ENCODE measurements at regions not wholly inside any gene's neighbourhood (a gene's known extent, or its start where the extent isn't known, plus 50 kb on each side); places are given as distances from the start of the nearest gene placed in this dataset.

DNA sequence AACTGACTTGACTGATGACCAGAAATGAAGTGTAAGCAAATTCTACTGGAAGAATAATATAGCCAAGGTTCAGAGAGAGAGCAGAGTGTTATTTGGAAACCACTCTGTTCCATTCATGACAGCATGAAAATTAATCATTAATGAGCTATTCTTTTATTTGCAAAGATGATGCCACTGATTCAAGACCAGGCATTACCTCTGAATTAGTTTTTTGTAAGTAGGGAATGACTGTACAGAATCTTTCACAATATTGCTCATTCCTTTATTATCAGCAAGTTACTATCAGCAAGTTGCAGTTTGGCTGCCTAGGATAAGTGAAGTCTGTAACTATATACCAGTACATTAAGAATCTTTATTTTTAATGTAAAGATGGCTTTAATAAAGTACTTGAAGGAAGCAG lies 75.1 kb upstream of the RGMB start:
- no peak for DNase-seq (ENCODE audit: extremely low spot score)
- H3K27ac ChIP-seq (replicated peaks in 1 of 4) = no peak overlapping the region
- no peaks in the 10 kb centered on the region for H3K36me3 ChIP-seq
- intact Hi-C loops (cut with DNase I) = no loop called here
- TF ChIP-seq POLR2A (IDR thresholded peaks at IDR 0.05; ENCODE audit: low read depth) (no peak), POLR2AphosphoS5 (IDR thresholded peaks at IDR 0.05) (no peak), EP300 (IDR thresholded peaks at IDR 0.05) (no peak)
- TF ChIP-seq, protein P1, sequence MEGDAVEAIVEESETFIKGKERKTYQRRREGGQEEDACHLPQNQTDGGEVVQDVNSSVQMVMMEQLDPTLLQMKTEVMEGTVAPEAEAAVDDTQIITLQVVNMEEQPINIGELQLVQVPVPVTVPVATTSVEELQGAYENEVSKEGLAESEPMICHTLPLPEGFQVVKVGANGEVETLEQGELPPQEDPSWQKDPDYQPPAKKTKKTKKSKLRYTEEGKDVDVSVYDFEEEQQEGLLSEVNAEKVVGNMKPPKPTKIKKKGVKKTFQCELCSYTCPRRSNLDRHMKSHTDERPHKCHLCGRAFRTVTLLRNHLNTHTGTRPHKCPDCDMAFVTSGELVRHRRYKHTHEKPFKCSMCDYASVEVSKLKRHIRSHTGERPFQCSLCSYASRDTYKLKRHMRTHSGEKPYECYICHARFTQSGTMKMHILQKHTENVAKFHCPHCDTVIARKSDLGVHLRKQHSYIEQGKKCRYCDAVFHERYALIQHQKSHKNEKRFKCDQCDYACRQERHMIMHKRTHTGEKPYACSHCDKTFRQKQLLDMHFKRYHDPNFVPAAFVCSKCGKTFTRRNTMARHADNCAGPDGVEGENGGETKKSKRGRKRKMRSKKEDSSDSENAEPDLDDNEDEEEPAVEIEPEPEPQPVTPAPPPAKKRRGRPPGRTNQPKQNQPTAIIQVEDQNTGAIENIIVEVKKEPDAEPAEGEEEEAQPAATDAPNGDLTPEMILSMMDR (IDR thresholded peaks at IDR 0.05) = no peak
- no peaks in the 10 kb centered on the region for H3K27me3 ChIP-seq
- H3K4me1 ChIP-seq = peaks cover 0 to 3% (median 0%) of the 10 kb centered on the region in 4 donors
- no peak overlapping the region for H3K4me3 ChIP-seq
- H3K9me3 ChIP-seq = peaks cover 0 to 18% (median 3%) of the 10 kb centered on the region in 4 donors

DNA sequence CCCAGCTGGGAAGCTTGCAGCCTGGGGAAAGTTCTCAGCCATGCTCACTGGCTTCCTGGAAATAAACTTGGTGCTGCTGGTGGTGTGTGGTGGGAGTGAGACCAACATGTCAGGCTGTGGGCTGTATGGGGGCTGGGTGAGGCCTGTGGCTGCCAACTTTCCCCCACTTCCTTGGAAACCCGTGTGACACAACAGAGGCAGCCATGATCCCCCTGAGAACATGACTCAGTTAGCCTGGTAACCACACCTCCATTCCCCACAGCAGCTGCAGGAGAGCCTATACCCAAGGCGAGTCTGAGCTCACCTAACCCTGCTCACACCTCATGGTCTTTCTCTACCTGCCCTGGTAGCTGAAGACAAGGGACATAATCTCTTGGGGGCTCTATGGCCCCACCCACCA lies 72.7 kb upstream of the RGMB start:
- H3K27me3 ChIP-seq = no peaks in the 10 kb centered on the region

GRCh38 chr5:98705841-98706240 lies 67.6 kb upstream of the RGMB start:
- no peaks in the 10 kb centered on the region for H3K36me3 ChIP-seq
- H3K27me3 ChIP-seq = no peaks in the 10 kb centered on the region
- H3K27ac ChIP-seq (replicated peaks in 1 of 4) = no peak overlapping the region
- H3K9me3 ChIP-seq = peaks cover 0 to 12% (median 3%) of the 10 kb centered on the region in 4 donors
- H3K4me3 ChIP-seq = no peak overlapping the region
- TF ChIP-seq EP300 (IDR thresholded peaks at IDR 0.05) = no peak
- no peak for TF ChIP-seq POLR2AphosphoS5 (IDR thresholded peaks at IDR 0.05)
- TF ChIP-seq, protein P1 (IDR thresholded peaks at IDR 0.05) = no peak
- no peak for TF ChIP-seq POLR2A (IDR thresholded peaks at IDR 0.05; ENCODE audit: low read depth)
- intact Hi-C loops (cut with DNase I) = no loop called here
- WGBS = 84% methylated on average over 2 of the region's 2 CpGs
- no peak for DNase-seq (ENCODE audit: extremely low spot score)
- H3K4me1 ChIP-seq = no peaks in the 10 kb centered on the region

More for the DNA sequence above, 72.7 kb upstream of the RGMB start:
- peaks cover 0 to 3% (median 0%) of the 10 kb centered on the region in 4 donors for H3K4me1 ChIP-seq
- H3K9me3 ChIP-seq = peaks cover 0 to 12% (median 3%) of the 10 kb centered on the region in 4 donors
- no peaks in the 10 kb centered on the region for H3K36me3 ChIP-seq
- no peak overlapping the region for H3K4me3 ChIP-seq
- intact Hi-C loops (cut with DNase I) = no loop called here
- no peak for TF ChIP-seq EP300 (IDR thresholded peaks at IDR 0.05)
- no peak for TF ChIP-seq POLR2A (IDR thresholded peaks at IDR 0.05; ENCODE audit: low read depth)
- no peak for TF ChIP-seq POLR2AphosphoS5 (IDR thresholded peaks at IDR 0.05)
- TF ChIP-seq, protein P1 (IDR thresholded peaks at IDR 0.05) = no peak
- no peak for DNase-seq (ENCODE audit: extremely low spot score)
- no peak overlapping the region for H3K27ac ChIP-seq (replicated peaks in 1 of 4)
- WGBS = 90% methylated on average over 2 of the region's 2 CpGs

DNA sequence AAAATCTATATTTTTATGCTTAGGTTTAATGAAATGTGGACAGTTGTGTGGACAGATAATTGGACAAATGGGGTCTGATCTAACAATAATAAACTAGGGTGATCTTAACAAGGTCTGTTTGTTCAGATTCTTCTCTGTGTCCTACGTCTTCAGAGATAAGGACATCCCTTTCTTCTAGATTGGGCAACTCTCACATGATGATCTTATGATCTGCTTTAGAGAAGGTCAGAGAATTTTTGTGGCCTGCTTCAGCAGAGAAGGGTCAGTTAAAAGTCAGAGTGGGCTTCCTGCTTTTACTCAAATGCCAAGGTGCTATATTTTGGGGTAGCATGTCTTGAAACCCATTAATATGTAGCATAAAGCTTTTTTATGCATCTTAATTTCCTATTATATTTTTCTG lies 63.8 kb upstream of the RGMB start:
- H3K36me3 ChIP-seq = no peaks in the 10 kb centered on the region
- TF ChIP-seq POLR2AphosphoS5 (IDR thresholded peaks at IDR 0.05) = no peak
- no peak for TF ChIP-seq POLR2A (IDR thresholded peaks at IDR 0.05; ENCODE audit: low read depth)
- TF ChIP-seq EP300 (IDR thresholded peaks at IDR 0.05) = no peak
- TF ChIP-seq, protein P1 (IDR thresholded peaks at IDR 0.05) = no peak
- no peaks in the 10 kb centered on the region for H3K27me3 ChIP-seq
- H3K9me3 ChIP-seq = no peaks in the 10 kb centered on the region
- no peak overlapping the region for H3K4me3 ChIP-seq
- intact Hi-C loops (cut with DNase I) = no loop called here
- no peak for DNase-seq (ENCODE audit: extremely low spot score)
- H3K27ac ChIP-seq (replicated peaks in 1 of 4) = no peak overlapping the region
- WGBS = 86% methylated on average over 1 of the region's 1 CpG
- H3K4me1 ChIP-seq = no peaks in the 10 kb centered on the region

DNA sequence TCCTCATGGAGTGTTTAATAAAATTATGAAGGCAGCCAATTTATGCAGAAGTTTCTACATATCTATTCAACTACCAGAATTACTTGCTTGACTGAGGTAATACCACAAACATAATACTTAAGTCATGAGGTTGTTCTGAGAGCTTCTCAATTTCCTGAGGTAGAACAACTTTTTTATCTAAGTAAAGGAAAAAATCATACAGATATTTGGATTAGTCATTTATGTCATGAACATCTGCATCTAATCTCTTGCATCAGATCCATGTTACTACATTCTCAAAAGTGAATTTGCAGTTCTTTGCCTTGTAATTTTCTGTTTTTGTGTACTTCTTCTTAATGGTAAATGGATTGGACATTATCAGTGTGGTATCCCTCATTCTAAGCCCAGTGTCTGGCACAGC lies 60.4 kb upstream of the RGMB start:
- Histone ChIP-seq H3K9me3 (no peaks in the 10 kb centered on the region), H3K4me3 (no peak overlapping the region), H3K27me3 (no peaks in the 10 kb centered on the region), H3K27ac (replicated peaks in 1 of 4) (no peak overlapping the region), H3K4me1 (no peaks in the 10 kb centered on the region), H3K36me3 (no peaks in the 10 kb centered on the region)
- intact Hi-C loops (cut with DNase I) = no loop called here
- no peak for DNase-seq (ENCODE audit: extremely low spot score)
- TF ChIP-seq, protein P1 (IDR thresholded peaks at IDR 0.05) = no peak
- TF ChIP-seq POLR2AphosphoS5 (IDR thresholded peaks at IDR 0.05) = no peak
- TF ChIP-seq POLR2A (IDR thresholded peaks at IDR 0.05; ENCODE audit: low read depth) = no peak
- TF ChIP-seq EP300 (IDR thresholded peaks at IDR 0.05) = no peak
